ENCODE measurements at regions not wholly inside any gene's neighbourhood (a gene's known extent, or its start where the extent isn't known, plus 50 kb on each side); places are given as distances from the start of the nearest gene placed in this dataset.

- H3K79me2 ChIP-seq (ENCODE audit: insufficient read depth, low read depth), result no peaks in the 10 kb centered on the region
- H3K36me3 ChIP-seq (ENCODE audit: insufficient read depth), result no peaks in the 10 kb centered on the region
- no peak overlapping the region for H3K4me3 ChIP-seq (IDR thresholded peaks at IDR 0.05; ENCODE audit: insufficient read depth, low read depth, low read length)
- H2AFZ ChIP-seq (ENCODE audit: low read depth), result no peak overlapping the region
- TF ChIP-seq, protein P1, sequence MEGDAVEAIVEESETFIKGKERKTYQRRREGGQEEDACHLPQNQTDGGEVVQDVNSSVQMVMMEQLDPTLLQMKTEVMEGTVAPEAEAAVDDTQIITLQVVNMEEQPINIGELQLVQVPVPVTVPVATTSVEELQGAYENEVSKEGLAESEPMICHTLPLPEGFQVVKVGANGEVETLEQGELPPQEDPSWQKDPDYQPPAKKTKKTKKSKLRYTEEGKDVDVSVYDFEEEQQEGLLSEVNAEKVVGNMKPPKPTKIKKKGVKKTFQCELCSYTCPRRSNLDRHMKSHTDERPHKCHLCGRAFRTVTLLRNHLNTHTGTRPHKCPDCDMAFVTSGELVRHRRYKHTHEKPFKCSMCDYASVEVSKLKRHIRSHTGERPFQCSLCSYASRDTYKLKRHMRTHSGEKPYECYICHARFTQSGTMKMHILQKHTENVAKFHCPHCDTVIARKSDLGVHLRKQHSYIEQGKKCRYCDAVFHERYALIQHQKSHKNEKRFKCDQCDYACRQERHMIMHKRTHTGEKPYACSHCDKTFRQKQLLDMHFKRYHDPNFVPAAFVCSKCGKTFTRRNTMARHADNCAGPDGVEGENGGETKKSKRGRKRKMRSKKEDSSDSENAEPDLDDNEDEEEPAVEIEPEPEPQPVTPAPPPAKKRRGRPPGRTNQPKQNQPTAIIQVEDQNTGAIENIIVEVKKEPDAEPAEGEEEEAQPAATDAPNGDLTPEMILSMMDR (conservative IDR thresholded peaks at IDR 0.05; ENCODE audit: low read depth, low read length), result no peak
- H3K27me3 ChIP-seq (ENCODE audit: insufficient read depth, low read depth), result no peaks in the 10 kb centered on the region
- H3K4me1 ChIP-seq (ENCODE audit: low read depth, poor library complexity, severe bottlenecking), result no peaks in the 10 kb centered on the region
- no peaks in the 10 kb centered on the region for H4K20me1 ChIP-seq (ENCODE audit: insufficient read depth)
- no peak overlapping the region for H3K27ac ChIP-seq
- no peak overlapping the region for H3K9ac ChIP-seq
- H3K4me2 ChIP-seq, result no peak overlapping the region
Measured at GRCh38 chr12:65759735-65760134, 64.5 kb upstream of the HMGA2 start.

GRCh38 chr12:65761301-65761700, 63.0 kb upstream of the HMGA2 start:
- H3K79me2 ChIP-seq (ENCODE audit: insufficient read depth, low read depth), result no peaks in the 10 kb centered on the region

DNA sequence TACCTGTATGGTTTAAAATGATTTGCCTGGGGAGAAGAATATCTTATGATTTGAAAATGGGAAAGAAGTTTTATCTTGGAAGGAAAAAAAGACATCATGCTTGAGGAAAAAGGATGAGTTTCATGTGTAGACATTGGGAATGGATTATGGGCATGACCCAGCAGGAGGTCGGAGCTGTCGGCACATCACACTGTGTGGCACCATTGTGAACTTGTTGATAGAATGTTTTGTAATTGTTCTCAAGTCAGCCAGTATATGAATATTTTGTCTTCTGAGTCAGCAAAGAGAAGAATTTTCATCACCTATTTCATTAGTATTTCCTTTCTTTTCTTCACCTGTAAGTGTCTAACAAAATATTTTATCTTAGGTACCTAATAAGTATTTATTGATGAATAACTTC, 60.0 kb upstream of the HMGA2 start:
- H3K27ac ChIP-seq, result no peak overlapping the region
- no peak overlapping the region for H3K4me3 ChIP-seq (IDR thresholded peaks at IDR 0.05; ENCODE audit: insufficient read depth, low read depth, low read length)
- no peak overlapping the region for H3K9ac ChIP-seq
- no peaks in the 10 kb centered on the region for H3K79me2 ChIP-seq (ENCODE audit: insufficient read depth, low read depth)
- no peaks in the 10 kb centered on the region for H3K4me1 ChIP-seq (ENCODE audit: low read depth, poor library complexity, severe bottlenecking)
- H3K4me2 ChIP-seq, result no peak overlapping the region
- no peaks in the 10 kb centered on the region for H4K20me1 ChIP-seq (ENCODE audit: insufficient read depth)
- H3K36me3 ChIP-seq (ENCODE audit: insufficient read depth), result no peaks in the 10 kb centered on the region
- no peak overlapping the region for H2AFZ ChIP-seq (ENCODE audit: low read depth)
- TF ChIP-seq, protein P1 (conservative IDR thresholded peaks at IDR 0.05; ENCODE audit: low read depth, low read length), result no peak
- no peaks in the 10 kb centered on the region for H3K27me3 ChIP-seq (ENCODE audit: insufficient read depth, low read depth)

More at GRCh38 chr12:65761301-65761700, 63.0 kb upstream of the HMGA2 start:
- no peaks in the 10 kb centered on the region for H3K27me3 ChIP-seq (ENCODE audit: insufficient read depth, low read depth)
- no peak overlapping the region for H3K4me2 ChIP-seq
- H3K27ac ChIP-seq, result no peak overlapping the region
- H3K36me3 ChIP-seq (ENCODE audit: insufficient read depth), result no peaks in the 10 kb centered on the region
- TF ChIP-seq, protein P1 (conservative IDR thresholded peaks at IDR 0.05; ENCODE audit: low read depth, low read length), result no peak
- H3K4me3 ChIP-seq (IDR thresholded peaks at IDR 0.05; ENCODE audit: insufficient read depth, low read depth, low read length), result no peak overlapping the region
- no peaks in the 10 kb centered on the region for H4K20me1 ChIP-seq (ENCODE audit: insufficient read depth)
- no peak overlapping the region for H3K9ac ChIP-seq
- H2AFZ ChIP-seq (ENCODE audit: low read depth), result no peak overlapping the region
- H3K4me1 ChIP-seq (ENCODE audit: low read depth, poor library complexity, severe bottlenecking), result no peaks in the 10 kb centered on the region

GRCh38 chr12:65765436-65765813, 58.9 kb upstream of the HMGA2 start:
- Histone ChIP-seq H3K9ac (no peak overlapping the region), H3K36me3 (ENCODE audit: insufficient read depth) (no peaks in the 10 kb centered on the region), H2AFZ (ENCODE audit: low read depth) (no peak overlapping the region), H3K4me3 (IDR thresholded peaks at IDR 0.05; ENCODE audit: insufficient read depth, low read depth, low read length) (no peak overlapping the region), H4K20me1 (ENCODE audit: insufficient read depth) (no peaks in the 10 kb centered on the region), H3K4me2 (no peak overlapping the region), H3K79me2 (ENCODE audit: insufficient read depth, low read depth) (no peaks in the 10 kb centered on the region), H3K27ac (no peak overlapping the region), H3K4me1 (ENCODE audit: low read depth, poor library complexity, severe bottlenecking) (no peaks in the 10 kb centered on the region), H3K27me3 (ENCODE audit: insufficient read depth, low read depth) (no peaks in the 10 kb centered on the region)
- TF ChIP-seq, protein P1 (conservative IDR thresholded peaks at IDR 0.05; ENCODE audit: low read depth, low read length), result no peak

Data from KMS-11 (cell line).